ENCODE measurements at regions not wholly inside any gene's neighbourhood (a gene's known extent, or its start where the extent isn't known, plus 50 kb on each side); places are given as distances from the start of the nearest gene placed in this dataset.

- no peak for TF ChIP-seq POLR2AphosphoS5 (IDR thresholded peaks at IDR 0.05)
- no peak for TF ChIP-seq POLR2A (IDR thresholded peaks at IDR 0.05)
- no peak for TF ChIP-seq CTCF (IDR thresholded peaks at IDR 0.05)
These were observed 578.5 kb downstream of the SH2D4B start for GRCh38 chr10:81116201-81116600.
